OCI-LY3 (cell line): ENCODE measurements at regions not wholly inside any gene's neighbourhood (a gene's known extent, or its start where the extent isn't known, plus 50 kb on each side); places are given as distances from the start of the nearest gene placed in this dataset.

ENCODE experiments used
- H2AFZ ChIP-seq: fragments of 200-600, 300-600 bp; shearing (Covaris generic); 2 replicates; pipeline ENCODE4 v1.6.0; 2014; ENCODE audit warnings: antibody characterized with exemption, low read depth, low read length
- H3K27ac ChIP-seq: fragments of 200-600, 300-600 bp; sonication (generic); 2 replicates; pipeline ENCODE4 v1.5.1; 2014; ENCODE audit warnings: mild to moderate bottlenecking, low read length, moderate library complexity, mixed read lengths
- H3K27me3 ChIP-seq: fragments of 200-600, 300-600 bp; sonication (generic); 2 replicates; pipeline ENCODE4 v1.6.1; 2014; ENCODE audit warnings: low read depth, low read length, mixed read lengths
- H3K36me3 ChIP-seq: fragments of 200-600, 300-600 bp; sonication (generic); replicated peaks from 2 replicates; pipeline ENCODE3; 2014; ENCODE audit warnings: low read depth, low read length, mixed read lengths
- H3K4me1 ChIP-seq: fragments of 300-600, 200-600 bp; sonication (generic); 2 replicates; pipeline ENCODE4 v1.6.1; 2014; ENCODE audit warnings: low read length, mixed read lengths
- H3K4me2 ChIP-seq: fragments of 200-600, 300-600 bp; sonication (generic); 2 replicates; pipeline ENCODE4 v1.6.1; 2014; ENCODE audit warnings: low read length, mixed read lengths
- H3K4me3 ChIP-seq: fragments of 300-600, 200-600 bp; sonication (generic); 2 replicates; pipeline ENCODE4 v1.5.1; 2014; ENCODE audit warnings: antibody characterized with exemption, mild to moderate bottlenecking, low read length, moderate library complexity
- H3K79me2 ChIP-seq: fragments of 300-600, 200-600 bp; shearing (Covaris generic); 2 replicates; pipeline ENCODE4 v1.6.1; 2014; ENCODE audit warnings: mild to moderate bottlenecking, low read length, mixed read lengths
- H3K9ac ChIP-seq: fragments of 300-600, 200-600 bp; shearing (Covaris generic); 2 replicates; pipeline ENCODE4 v1.6.0; 2014; ENCODE audit warnings: mild to moderate bottlenecking, low read length, moderate library complexity
- H3K9me3 ChIP-seq: fragments of 200-600, 300-600 bp; shearing (Covaris generic); 2 replicates; pipeline ENCODE4 v1.6.1; 2014; ENCODE audit warnings: low read length, mixed read lengths; ENCODE audit not compliant: insufficient read depth
- H4K20me1 ChIP-seq: fragments of 200-600, 300-600 bp; sonication (generic); 2 replicates; pipeline ENCODE4 v1.6.1; 2016; ENCODE audit warnings: low read length, mixed read lengths; ENCODE audit not compliant: insufficient read depth
- CTCF ChIP-seq: fragments of 200-600, 300-600 bp; sonication (generic); IDR thresholded peaks from 2 replicates; pipeline ENCODE4 v1.5.1; 2014; ENCODE audit warnings: antibody characterized with exemption, low read length, low read depth
- EZH2phosphoT487 ChIP-seq: fragments of 200-600 bp; shearing (Covaris generic); IDR thresholded peaks from 2 replicates; pipeline ENCODE4 v1.6.1; 2018; ENCODE audit warnings: antibody characterized with exemption, mixed run types, low read depth

GRCh38 chr2:118706844-118707243 is 140.6 kb downstream of the EN1 start:
- H3K4me1 ChIP-seq = no peaks in the 10 kb centered on the region
- H3K9ac ChIP-seq = no peak overlapping the region
- H3K27ac ChIP-seq = no peak overlapping the region
- no peaks in the 10 kb centered on the region for H3K79me2 ChIP-seq
- H2AFZ ChIP-seq = no peak overlapping the region
- no peak for TF ChIP-seq EZH2phosphoT487
- TF ChIP-seq CTCF = no peak
- no peak overlapping the region for H3K4me3 ChIP-seq
- no peaks in the 10 kb centered on the region for H4K20me1 ChIP-seq
- H3K9me3 ChIP-seq = no peaks in the 10 kb centered on the region
- H3K4me2 ChIP-seq = no peak overlapping the region
- no peaks in the 10 kb centered on the region for H3K36me3 ChIP-seq
- H3K27me3 ChIP-seq = 0 out of 2 replicates have a peak, but pooled peaks cover 4% of the 10 kb centered on the region

- Histone ChIP-seq H4K20me1 (no peaks in the 10 kb centered on the region), H3K36me3 (no peaks in the 10 kb centered on the region)
Observed at GRCh38 chr2:118706371-118706770, 141.1 kb downstream of the EN1 start.

GRCh38 chr2:118705032-118705431 is 142.4 kb downstream of the EN1 start:
- Histone ChIP-seq H3K9ac (no peak overlapping the region), H3K4me3 (no peak overlapping the region), H3K27ac (no peak overlapping the region), H4K20me1 (no peaks in the 10 kb centered on the region), H3K4me2 (no peak overlapping the region), H2AFZ (no peak overlapping the region), H3K79me2 (no peaks in the 10 kb centered on the region), H3K27me3 (0 out of 2 replicates have a peak, but pooled peaks cover 4% of the 10 kb centered on the region), H3K36me3 (no peaks in the 10 kb centered on the region), H3K9me3 (no peaks in the 10 kb centered on the region), H3K4me1 (no peaks in the 10 kb centered on the region)
- TF ChIP-seq CTCF (no peak), EZH2phosphoT487 (no peak)

More at GRCh38 chr2:118706371-118706770, 141.1 kb downstream of the EN1 start:
- no peak overlapping the region for H2AFZ ChIP-seq
- no peak overlapping the region for H3K27ac ChIP-seq
- no peaks in the 10 kb centered on the region for H3K4me1 ChIP-seq
- no peak overlapping the region for H3K9ac ChIP-seq
- no peaks in the 10 kb centered on the region for H3K79me2 ChIP-seq
- no peak overlapping the region for H3K4me3 ChIP-seq
- H3K4me2 ChIP-seq = no peak overlapping the region
- H3K27me3 ChIP-seq = 0 out of 2 replicates have a peak, but pooled peaks cover 4% of the 10 kb centered on the region
- no peaks in the 10 kb centered on the region for H3K9me3 ChIP-seq
- TF ChIP-seq EZH2phosphoT487 = no peak

GRCh38 chr2:118699447-118700175 is 147.8 kb downstream of the EN1 start:
- no peak overlapping the region for H3K9ac ChIP-seq

More at GRCh38 chr2:118699447-118700175, 147.8 kb downstream of the EN1 start:
- H3K4me3 ChIP-seq = no peak overlapping the region
- no peaks in the 10 kb centered on the region for H3K79me2 ChIP-seq
- no peaks in the 10 kb centered on the region for H3K36me3 ChIP-seq
- H3K27me3 ChIP-seq = 0 out of 2 replicates have a peak, but pooled peaks cover 1% of the 10 kb centered on the region
- H3K27ac ChIP-seq = no peak overlapping the region
- TF ChIP-seq CTCF (no peak), EZH2phosphoT487 (no peak)
- no peak overlapping the region for H3K4me2 ChIP-seq
- no peaks in the 10 kb centered on the region for H4K20me1 ChIP-seq
- no peaks in the 10 kb centered on the region for H3K4me1 ChIP-seq
- no peak overlapping the region for H2AFZ ChIP-seq
- H3K9me3 ChIP-seq = no peaks in the 10 kb centered on the region
